Progenitor cell of endocrine pancreas (in vitro differentiated cells): ENCODE measurements at regions not wholly inside any gene's neighbourhood (a gene's known extent, or its start where the extent isn't known, plus 50 kb on each side); places are given as distances from the start of the nearest gene placed in this dataset.

Experiments
- DNase-seq: peaks from one replicate; pipeline ENCODE4 v3.0.0; 2021; ENCODE audit warnings: low spot score; ENCODE audit not compliant: unreplicated experiment
- H3K27ac Mint-ChIP-seq: 2 replicates; pipeline ENCODE4 v1.8.0; 2021; ENCODE audit warnings: mild to moderate bottlenecking, moderate library complexity, mixed read lengths
- H3K27me3 Mint-ChIP-seq: 2 replicates; pipeline ENCODE4 v1.8.0; 2021; ENCODE audit warnings: mixed read lengths
- H3K36me3 Mint-ChIP-seq: 2 replicates; pipeline ENCODE4 v1.8.0; 2022; ENCODE audit warnings: mixed read lengths; ENCODE audit not compliant: insufficient read depth
- H3K4me1 Mint-ChIP-seq: 2 replicates; pipeline ENCODE4 v1.8.0; 2021; ENCODE audit warnings: low read depth, mixed read lengths
- H3K4me3 Mint-ChIP-seq: 2 replicates; pipeline ENCODE4 v1.8.0; 2021; ENCODE audit warnings: low read depth, mild to moderate bottlenecking, moderate library complexity, mixed read lengths
- H3K9me3 Mint-ChIP-seq: 2 replicates; pipeline ENCODE4 v1.8.0; 2021; ENCODE audit warnings: low read depth, mixed read lengths
- TF ChIP-seq, protein P1 (sequence below): fragments of 200-600 bp; sonication (generic); IDR thresholded peaks from one replicate; pipeline ENCODE4 v1.5.0; 2021; ENCODE audit warnings: antibody characterized with exemption, mild to moderate bottlenecking; ENCODE audit not compliant: unreplicated experiment

- Mint-ChIP-seq H3K4me3 (no peak overlapping the region), H3K27ac (no peak overlapping the region), H3K4me1 (peaks cover 3% of the 10 kb centered on the region), H3K27me3 (no peaks in the 10 kb centered on the region), H3K9me3 (no peaks in the 10 kb centered on the region), H3K36me3 (no peaks in the 10 kb centered on the region)
- DNase-seq = no peak
- TF ChIP-seq, protein P1, sequence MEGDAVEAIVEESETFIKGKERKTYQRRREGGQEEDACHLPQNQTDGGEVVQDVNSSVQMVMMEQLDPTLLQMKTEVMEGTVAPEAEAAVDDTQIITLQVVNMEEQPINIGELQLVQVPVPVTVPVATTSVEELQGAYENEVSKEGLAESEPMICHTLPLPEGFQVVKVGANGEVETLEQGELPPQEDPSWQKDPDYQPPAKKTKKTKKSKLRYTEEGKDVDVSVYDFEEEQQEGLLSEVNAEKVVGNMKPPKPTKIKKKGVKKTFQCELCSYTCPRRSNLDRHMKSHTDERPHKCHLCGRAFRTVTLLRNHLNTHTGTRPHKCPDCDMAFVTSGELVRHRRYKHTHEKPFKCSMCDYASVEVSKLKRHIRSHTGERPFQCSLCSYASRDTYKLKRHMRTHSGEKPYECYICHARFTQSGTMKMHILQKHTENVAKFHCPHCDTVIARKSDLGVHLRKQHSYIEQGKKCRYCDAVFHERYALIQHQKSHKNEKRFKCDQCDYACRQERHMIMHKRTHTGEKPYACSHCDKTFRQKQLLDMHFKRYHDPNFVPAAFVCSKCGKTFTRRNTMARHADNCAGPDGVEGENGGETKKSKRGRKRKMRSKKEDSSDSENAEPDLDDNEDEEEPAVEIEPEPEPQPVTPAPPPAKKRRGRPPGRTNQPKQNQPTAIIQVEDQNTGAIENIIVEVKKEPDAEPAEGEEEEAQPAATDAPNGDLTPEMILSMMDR = no peak
Measured at GRCh38 chr6:122284848-122285247, 114.6 kb upstream of the HSF2 start.

GRCh38 chr6:122285292-122285913 lies 114.0 kb upstream of the HSF2 start:
- no peak for DNase-seq
- Mint-ChIP-seq H3K36me3 (no peaks in the 10 kb centered on the region), H3K27me3 (no peaks in the 10 kb centered on the region), H3K9me3 (no peaks in the 10 kb centered on the region), H3K4me3 (no peak overlapping the region), H3K4me1 (peaks cover 4% of the 10 kb centered on the region), H3K27ac (no peak overlapping the region)
- TF ChIP-seq, protein P1 = no peak

DNA sequence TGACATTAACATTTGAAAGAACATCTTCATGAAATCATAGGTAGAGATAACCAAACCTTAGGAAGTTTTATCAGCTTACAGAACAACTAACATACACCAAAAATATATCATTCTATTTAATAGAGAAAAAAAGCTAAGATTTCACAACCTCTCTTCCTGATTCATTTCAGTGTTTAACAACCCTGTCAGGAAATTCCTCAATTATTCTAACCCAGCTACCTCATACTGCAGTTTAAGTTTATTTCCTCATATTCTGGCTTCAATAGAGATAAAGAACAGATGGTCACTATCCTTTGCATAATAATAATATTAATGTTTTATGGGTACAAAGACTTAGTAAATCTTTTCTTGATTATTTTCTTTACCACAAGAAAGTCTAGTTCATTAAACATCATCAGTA lies 112.9 kb upstream of the HSF2 start:
- peaks cover 4% of the 10 kb centered on the region for H3K4me1 Mint-ChIP-seq
- H3K27ac Mint-ChIP-seq = no peak overlapping the region
- no peaks in the 10 kb centered on the region for H3K36me3 Mint-ChIP-seq
- no peaks in the 10 kb centered on the region for H3K9me3 Mint-ChIP-seq
- H3K4me3 Mint-ChIP-seq = no peak overlapping the region
- no peaks in the 10 kb centered on the region for H3K27me3 Mint-ChIP-seq
- DNase-seq = no peak
- TF ChIP-seq, protein P1 = no peak

- H3K4me3 Mint-ChIP-seq = no peak overlapping the region
- H3K27me3 Mint-ChIP-seq = no peaks in the 10 kb centered on the region
- H3K27ac Mint-ChIP-seq = no peak overlapping the region
- TF ChIP-seq, protein P1 = peak; percentile 37
- DNase-seq = no peak
- H3K9me3 Mint-ChIP-seq = no peaks in the 10 kb centered on the region
- no peaks in the 10 kb centered on the region for H3K36me3 Mint-ChIP-seq
- H3K4me1 Mint-ChIP-seq = peaks cover 4% of the 10 kb centered on the region
Measured at GRCh38 chr6:122289762-122290539, 109.5 kb upstream of the HSF2 start.

- Mint-ChIP-seq H3K27ac (no peak overlapping the region), H3K27me3 (no peaks in the 10 kb centered on the region), H3K4me1 (no peaks in the 10 kb centered on the region), H3K4me3 (no peak overlapping the region), H3K36me3 (no peaks in the 10 kb centered on the region), H3K9me3 (no peaks in the 10 kb centered on the region)
- TF ChIP-seq, protein P1 = no peak
- no peak for DNase-seq
Measured at GRCh38 chr6:122297010-122297409, 102.4 kb upstream of the HSF2 start.
